Astrocyte (in vitro differentiated cells and primary cell): ENCODE measurements at regions not wholly inside any gene's neighbourhood (a gene's known extent, or its start where the extent isn't known, plus 50 kb on each side); places are given as distances from the start of the nearest gene placed in this dataset.

Source experiments
- EZH2 ChIP-seq: IDR thresholded peaks from 2 replicates; pipeline ENCODE4 v1.6.1; 2012; ENCODE audit warnings: mild to moderate bottlenecking, low read length, inconsistent platforms; ENCODE audit not compliant: insufficient read depth
- TF ChIP-seq, protein P1 (sequence below): IDR thresholded peaks from 2 replicates; pipeline ENCODE4 v1.5.1; 2011; ENCODE audit warnings: low read depth, mild to moderate bottlenecking, inconsistent platforms, low read length, moderate library complexity; ENCODE audit not compliant: insufficient read depth

DNA sequence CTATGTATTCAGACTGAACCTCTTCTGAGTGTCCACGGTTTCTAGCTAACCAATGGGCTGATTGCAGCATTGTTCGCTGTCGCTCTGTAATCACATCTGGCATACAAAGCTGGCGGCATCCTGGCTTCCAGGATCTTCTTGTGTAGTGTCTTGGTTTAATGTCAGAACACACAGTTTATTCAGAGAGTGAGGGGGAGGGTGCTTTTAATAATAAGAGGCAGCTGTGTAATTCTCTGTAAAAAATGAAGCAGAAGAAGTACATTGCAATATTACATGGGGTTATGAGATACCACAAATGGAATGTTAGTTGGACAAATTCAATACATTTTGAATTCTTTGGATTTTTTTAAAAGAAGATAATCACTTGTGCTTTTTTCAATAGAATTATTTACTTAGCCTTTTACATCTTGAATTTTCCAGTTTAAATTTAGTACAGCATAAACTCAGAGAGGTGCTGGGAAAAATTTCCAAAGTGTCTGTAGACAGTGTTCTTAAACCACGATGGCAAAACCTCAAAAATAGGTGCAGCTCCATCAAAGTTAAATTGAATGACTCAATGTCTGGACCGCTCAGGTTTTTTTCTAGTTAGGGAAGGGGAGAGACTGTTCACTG, 206.0 kb downstream of the PCSK1 start:
- TF ChIP-seq, protein P1, sequence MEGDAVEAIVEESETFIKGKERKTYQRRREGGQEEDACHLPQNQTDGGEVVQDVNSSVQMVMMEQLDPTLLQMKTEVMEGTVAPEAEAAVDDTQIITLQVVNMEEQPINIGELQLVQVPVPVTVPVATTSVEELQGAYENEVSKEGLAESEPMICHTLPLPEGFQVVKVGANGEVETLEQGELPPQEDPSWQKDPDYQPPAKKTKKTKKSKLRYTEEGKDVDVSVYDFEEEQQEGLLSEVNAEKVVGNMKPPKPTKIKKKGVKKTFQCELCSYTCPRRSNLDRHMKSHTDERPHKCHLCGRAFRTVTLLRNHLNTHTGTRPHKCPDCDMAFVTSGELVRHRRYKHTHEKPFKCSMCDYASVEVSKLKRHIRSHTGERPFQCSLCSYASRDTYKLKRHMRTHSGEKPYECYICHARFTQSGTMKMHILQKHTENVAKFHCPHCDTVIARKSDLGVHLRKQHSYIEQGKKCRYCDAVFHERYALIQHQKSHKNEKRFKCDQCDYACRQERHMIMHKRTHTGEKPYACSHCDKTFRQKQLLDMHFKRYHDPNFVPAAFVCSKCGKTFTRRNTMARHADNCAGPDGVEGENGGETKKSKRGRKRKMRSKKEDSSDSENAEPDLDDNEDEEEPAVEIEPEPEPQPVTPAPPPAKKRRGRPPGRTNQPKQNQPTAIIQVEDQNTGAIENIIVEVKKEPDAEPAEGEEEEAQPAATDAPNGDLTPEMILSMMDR, result no peak
- TF ChIP-seq EZH2, result no peak
